GM12892 (cell line): ENCODE measurements at regions not wholly inside any gene's neighbourhood (a gene's known extent, or its start where the extent isn't known, plus 50 kb on each side); places are given as distances from the start of the nearest gene placed in this dataset.

ENCODE experiments used
- POLR2A ChIP-seq: IDR thresholded peaks from 2 replicates; pipeline ENCODE4 v1.6.1; 2011; ENCODE audit warnings: low read depth, low read length, control low read depth
- POLR2AphosphoS5 ChIP-seq: IDR thresholded peaks from 2 replicates; pipeline ENCODE4 v1.6.1; 2011; ENCODE audit warnings: low read depth, low read length, control low read depth
- TAF1 ChIP-seq: IDR thresholded peaks from 2 replicates; pipeline ENCODE4 v1.6.1; 2011; ENCODE audit warnings: low read depth, mild to moderate bottlenecking, control low read depth, low read length, borderline replicate concordance

- TF ChIP-seq POLR2AphosphoS5 (no peak), POLR2A (no peak), TAF1 (no peak)
These were observed 1193.3 kb upstream of the CDH6 start for GRCh38 chr5:30000231-30000630.
